WTC11 (cell line): ENCODE measurements at regions not wholly inside any gene's neighbourhood (a gene's known extent, or its start where the extent isn't known, plus 50 kb on each side); places are given as distances from the start of the nearest gene placed in this dataset.

Experiments used
- ATAC-seq: fragments of 200-7000 bp; cut with Tn5 transposase; 2 replicates; pipeline ENCODE4 v1.10.0; 2021; ENCODE audit warnings: mild to moderate bottlenecking, moderate library complexity
- CTCF ChIA-PET: fragments of 300-600 bp; sonication (Branson Sonifier 250); formaldehyde crosslinking; loops from one replicate; lab custom pipeline; 2021; ENCODE audit warnings: antibody characterized with exemption; lab: Charles Lee
- POLR2A ChIA-PET: fragments of 350-600 bp; sonication (Branson Sonifier 250); formaldehyde crosslinking; loops from one replicate; lab custom pipeline; 2021; ENCODE audit warnings: antibody characterized with exemption; lab: Charles Lee
- DNase-seq: peaks from one replicate; pipeline ENCODE4 v3.0.0; 2021; ENCODE audit warnings: low spot score
- H3K27ac Mint-ChIP-seq: 2 replicates; pipeline ENCODE4 v1.8.0; 2021; ENCODE audit warnings: mixed read lengths
- H3K27me3 Mint-ChIP-seq: 2 replicates; pipeline ENCODE4 v1.8.0; 2021; ENCODE audit warnings: low read depth, mild to moderate bottlenecking, moderate library complexity, mixed read lengths
- H3K36me3 Mint-ChIP-seq: 2 replicates; pipeline ENCODE4 v1.8.0; 2021; ENCODE audit warnings: mixed read lengths
- H3K4me1 Mint-ChIP-seq: 2 replicates; pipeline ENCODE4 v1.8.0; 2022; ENCODE audit warnings: mixed read lengths
- H3K4me3 Mint-ChIP-seq: 2 replicates; pipeline ENCODE4 v1.8.0; 2021; ENCODE audit warnings: mild to moderate bottlenecking, moderate library complexity, mixed read lengths
- H3K9me3 Mint-ChIP-seq: 2 replicates; pipeline ENCODE4 v1.8.0; 2021; ENCODE audit warnings: mixed read lengths
- CBFB ChIP-seq: sonication (generic); formaldehyde crosslinking; IDR thresholded peaks from 2 replicates; pipeline ENCODE4 v1.8.1; 2022; ENCODE audit warnings: mild to moderate bottlenecking, low read depth, missing genetic modification reagents
- ESRRA ChIP-seq: sonication (generic); formaldehyde crosslinking; IDR thresholded peaks from 2 replicates; pipeline ENCODE4 v1.8.1; 2022; ENCODE audit warnings: mild to moderate bottlenecking, missing genetic modification reagents, borderline replicate concordance
- FOXP1 ChIP-seq: sonication (generic); formaldehyde crosslinking; IDR thresholded peaks from 2 replicates; pipeline ENCODE4 v1.8.0; 2022; ENCODE audit warnings: missing genetic modification reagents, mild to moderate bottlenecking, moderate library complexity, borderline replicate concordance
- GRHL2 ChIP-seq: fragments of 250-450 bp; sonication (Bioruptor Pico); IDR thresholded peaks from 2 replicates; pipeline ENCODE4 v1.8.0; 2022; ENCODE audit warnings: mild to moderate bottlenecking, moderate library complexity; ENCODE audit not compliant: insufficient replicate concordance, severe bottlenecking
- IRF2 ChIP-seq: sonication (generic); formaldehyde crosslinking; IDR thresholded peaks from 2 replicates; pipeline ENCODE4 v1.8.0; 2022; ENCODE audit warnings: low read depth, missing genetic modification reagents, borderline replicate concordance
- OVOL2 ChIP-seq: fragments of 250-450 bp; sonication (Bioruptor Pico); IDR thresholded peaks from 2 replicates; pipeline ENCODE4 v1.9.0; 2021; ENCODE audit warnings: mild to moderate bottlenecking, borderline replicate concordance
- SMAD3 ChIP-seq: sonication (generic); formaldehyde crosslinking; IDR thresholded peaks from 2 replicates; pipeline ENCODE4 v1.8.0; 2022; ENCODE audit warnings: missing genetic modification reagents, mild to moderate bottlenecking, borderline replicate concordance
- SMAD4 ChIP-seq: sonication (generic); formaldehyde crosslinking; IDR thresholded peaks from 2 replicates; pipeline ENCODE4 v1.8.0; 2022; ENCODE audit warnings: mild to moderate bottlenecking, missing genetic modification reagents
- SOX15 ChIP-seq: fragments of 250-450 bp; sonication (Bioruptor Pico); IDR thresholded peaks from 2 replicates; pipeline ENCODE4 v1.9.0; 2021; ENCODE audit warnings: mild to moderate bottlenecking
- TEAD4 ChIP-seq: sonication (generic); formaldehyde crosslinking; IDR thresholded peaks from 2 replicates; pipeline ENCODE4 v1.8.0; 2022; ENCODE audit warnings: mild to moderate bottlenecking, missing genetic modification reagents
- ZNF138 ChIP-seq: sonication (generic); formaldehyde crosslinking; conservative IDR thresholded peaks from 2 replicates; pipeline ENCODE4 v1.8.1; 2022; ENCODE audit warnings: mild to moderate bottlenecking, moderate library complexity, missing genetic modification reagents
- ZNF423 ChIP-seq: fragments of 250-450 bp; sonication (Bioruptor Pico); IDR thresholded peaks from 2 replicates; pipeline ENCODE4 v2.1.2; 2022; ENCODE audit warnings: mild to moderate bottlenecking, moderate library complexity
- TF ChIP-seq, protein P1 (sequence below): sonication (generic); formaldehyde crosslinking; IDR thresholded peaks from 2 replicates; pipeline ENCODE4 v1.8.1; 2022; ENCODE audit warnings: low read depth, mild to moderate bottlenecking, moderate library complexity, missing genetic modification reagents, borderline replicate concordance
- TF ChIP-seq, protein P2 (sequence below): sonication (generic); formaldehyde crosslinking; IDR thresholded peaks from 2 replicates; pipeline ENCODE4 v1.8.1; 2023; ENCODE audit warnings: mild to moderate bottlenecking, missing genetic modification reagents, moderate library complexity
- TF ChIP-seq, protein P3 (sequence below): sonication (generic); formaldehyde crosslinking; IDR thresholded peaks from 2 replicates; pipeline ENCODE4 v1.8.0; 2022; ENCODE audit warnings: mild to moderate bottlenecking, missing genetic modification reagents
- TF ChIP-seq, protein P4 (sequence below): fragments of 250-450 bp; sonication (Bioruptor Pico); IDR thresholded peaks from 2 replicates; pipeline ENCODE4 v1.9.0; 2021; ENCODE audit warnings: mild to moderate bottlenecking, borderline replicate concordance
- TF ChIP-seq, protein P5 (sequence below): fragments of 250-450 bp; sonication (Bioruptor Pico); IDR thresholded peaks from 2 replicates; pipeline ENCODE4 v1.9.0; 2021; ENCODE audit warnings: mild to moderate bottlenecking
- TF ChIP-seq, protein P6 (sequence below): sonication (generic); formaldehyde crosslinking; IDR thresholded peaks from 2 replicates; pipeline ENCODE4 v1.8.1; 2022; ENCODE audit warnings: low read depth, missing genetic modification reagents, borderline replicate concordance
- TF ChIP-seq, protein P7 (sequence below): fragments of 250-450 bp; sonication (Bioruptor Pico); IDR thresholded peaks from 2 replicates; pipeline ENCODE4 v1.8.0; 2021; ENCODE audit warnings: mild to moderate bottlenecking
- TF ChIP-seq, protein P8 (sequence below): sonication (generic); formaldehyde crosslinking; IDR thresholded peaks from 2 replicates; pipeline ENCODE4 v1.8.1; 2023; ENCODE audit warnings: mild to moderate bottlenecking, missing genetic modification reagents

DNA sequence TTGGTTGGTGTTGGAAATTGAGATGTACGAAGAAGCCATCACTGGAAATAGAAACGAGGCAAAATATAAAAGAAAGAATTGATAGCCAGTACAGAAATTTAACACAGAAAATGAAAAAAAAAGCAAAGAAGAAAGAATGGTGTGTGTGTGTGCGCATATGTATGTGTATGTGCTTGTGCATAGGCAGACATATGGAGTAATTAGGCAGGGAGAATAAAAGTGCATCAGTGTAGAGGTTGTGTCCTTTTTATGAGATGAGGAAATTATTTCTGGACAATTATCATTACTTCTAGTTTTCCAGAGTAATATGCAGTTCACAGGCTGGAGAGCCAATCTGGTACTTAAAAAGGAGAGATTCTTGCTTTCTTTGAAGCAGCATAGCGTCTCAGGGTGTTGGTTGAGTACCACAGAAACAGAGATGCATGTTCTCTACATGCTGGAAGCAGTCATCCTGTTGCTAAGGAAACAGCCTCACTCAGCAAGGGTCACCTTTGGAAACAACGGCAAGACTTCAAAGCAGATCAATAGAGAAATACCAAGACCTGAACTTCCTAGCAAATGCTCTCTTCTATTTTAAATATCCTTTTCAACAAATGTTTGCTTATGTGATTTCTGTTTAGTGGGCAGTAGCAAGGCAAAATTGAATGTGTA is 172.7 kb downstream of the TAF11L14 start (continued):
- no peak for TF ChIP-seq ZNF423
- TF ChIP-seq ZNF138 (CRISPR knock-in tag): no peak
- TF ChIP-seq, protein P1, sequence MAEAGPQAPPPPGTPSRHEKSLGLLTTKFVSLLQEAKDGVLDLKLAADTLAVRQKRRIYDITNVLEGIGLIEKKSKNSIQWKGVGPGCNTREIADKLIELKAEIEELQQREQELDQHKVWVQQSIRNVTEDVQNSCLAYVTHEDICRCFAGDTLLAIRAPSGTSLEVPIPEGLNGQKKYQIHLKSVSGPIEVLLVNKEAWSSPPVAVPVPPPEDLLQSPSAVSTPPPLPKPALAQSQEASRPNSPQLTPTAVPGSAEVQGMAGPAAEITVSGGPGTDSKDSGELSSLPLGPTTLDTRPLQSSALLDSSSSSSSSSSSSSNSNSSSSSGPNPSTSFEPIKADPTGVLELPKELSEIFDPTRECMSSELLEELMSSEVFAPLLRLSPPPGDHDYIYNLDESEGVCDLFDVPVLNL: no peak

DNA sequence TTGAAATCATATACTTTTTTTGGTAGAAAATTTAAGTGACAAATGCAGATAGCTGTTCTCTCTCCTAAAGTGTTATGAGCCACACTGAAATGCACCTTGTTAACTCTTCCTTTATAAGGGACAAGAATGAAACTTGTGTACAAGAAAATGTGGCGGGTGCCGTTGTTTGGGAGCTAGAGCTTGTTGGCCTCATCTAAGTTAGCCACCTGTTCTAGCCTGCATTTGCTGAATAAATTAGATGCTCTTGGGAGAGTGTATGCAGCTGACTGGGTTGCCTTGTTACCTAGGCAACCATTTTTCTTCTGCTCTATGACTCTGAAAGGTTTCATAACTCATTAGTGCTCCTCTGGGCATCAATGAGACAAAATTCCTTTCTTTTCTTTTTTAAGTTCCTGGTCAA is 174.3 kb downstream of the TAF11L14 start:
- Mint-ChIP-seq H3K9me3 (no peaks in the 10 kb centered on the region), H3K4me1 (0 out of 2 replicates have a peak, but pooled peaks cover 1% of the 10 kb centered on the region), H3K4me3 (no peak overlapping the region), H3K27ac (no peak overlapping the region), H3K36me3 (no peaks in the 10 kb centered on the region), H3K27me3 (no peaks in the 10 kb centered on the region)
- TF ChIP-seq, protein P2, sequence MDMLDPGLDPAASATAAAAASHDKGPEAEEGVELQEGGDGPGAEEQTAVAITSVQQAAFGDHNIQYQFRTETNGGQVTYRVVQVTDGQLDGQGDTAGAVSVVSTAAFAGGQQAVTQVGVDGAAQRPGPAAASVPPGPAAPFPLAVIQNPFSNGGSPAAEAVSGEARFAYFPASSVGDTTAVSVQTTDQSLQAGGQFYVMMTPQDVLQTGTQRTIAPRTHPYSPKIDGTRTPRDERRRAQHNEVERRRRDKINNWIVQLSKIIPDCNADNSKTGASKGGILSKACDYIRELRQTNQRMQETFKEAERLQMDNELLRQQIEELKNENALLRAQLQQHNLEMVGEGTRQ: no peak
- no peak for TF ChIP-seq SOX15
- no peak for TF ChIP-seq GRHL2
- TF ChIP-seq ESRRA: no peak
- TF ChIP-seq TEAD4 (CRISPR knock-in tag): no peak
- TF ChIP-seq, protein P3, sequence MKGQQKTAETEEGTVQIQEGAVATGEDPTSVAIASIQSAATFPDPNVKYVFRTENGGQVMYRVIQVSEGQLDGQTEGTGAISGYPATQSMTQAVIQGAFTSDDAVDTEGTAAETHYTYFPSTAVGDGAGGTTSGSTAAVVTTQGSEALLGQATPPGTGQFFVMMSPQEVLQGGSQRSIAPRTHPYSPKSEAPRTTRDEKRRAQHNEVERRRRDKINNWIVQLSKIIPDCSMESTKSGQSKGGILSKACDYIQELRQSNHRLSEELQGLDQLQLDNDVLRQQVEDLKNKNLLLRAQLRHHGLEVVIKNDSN: no peak
- no peak for TF ChIP-seq OVOL2
- TF ChIP-seq SMAD4 (CRISPR knock-in tag): no peak
- TF ChIP-seq, protein P4, sequence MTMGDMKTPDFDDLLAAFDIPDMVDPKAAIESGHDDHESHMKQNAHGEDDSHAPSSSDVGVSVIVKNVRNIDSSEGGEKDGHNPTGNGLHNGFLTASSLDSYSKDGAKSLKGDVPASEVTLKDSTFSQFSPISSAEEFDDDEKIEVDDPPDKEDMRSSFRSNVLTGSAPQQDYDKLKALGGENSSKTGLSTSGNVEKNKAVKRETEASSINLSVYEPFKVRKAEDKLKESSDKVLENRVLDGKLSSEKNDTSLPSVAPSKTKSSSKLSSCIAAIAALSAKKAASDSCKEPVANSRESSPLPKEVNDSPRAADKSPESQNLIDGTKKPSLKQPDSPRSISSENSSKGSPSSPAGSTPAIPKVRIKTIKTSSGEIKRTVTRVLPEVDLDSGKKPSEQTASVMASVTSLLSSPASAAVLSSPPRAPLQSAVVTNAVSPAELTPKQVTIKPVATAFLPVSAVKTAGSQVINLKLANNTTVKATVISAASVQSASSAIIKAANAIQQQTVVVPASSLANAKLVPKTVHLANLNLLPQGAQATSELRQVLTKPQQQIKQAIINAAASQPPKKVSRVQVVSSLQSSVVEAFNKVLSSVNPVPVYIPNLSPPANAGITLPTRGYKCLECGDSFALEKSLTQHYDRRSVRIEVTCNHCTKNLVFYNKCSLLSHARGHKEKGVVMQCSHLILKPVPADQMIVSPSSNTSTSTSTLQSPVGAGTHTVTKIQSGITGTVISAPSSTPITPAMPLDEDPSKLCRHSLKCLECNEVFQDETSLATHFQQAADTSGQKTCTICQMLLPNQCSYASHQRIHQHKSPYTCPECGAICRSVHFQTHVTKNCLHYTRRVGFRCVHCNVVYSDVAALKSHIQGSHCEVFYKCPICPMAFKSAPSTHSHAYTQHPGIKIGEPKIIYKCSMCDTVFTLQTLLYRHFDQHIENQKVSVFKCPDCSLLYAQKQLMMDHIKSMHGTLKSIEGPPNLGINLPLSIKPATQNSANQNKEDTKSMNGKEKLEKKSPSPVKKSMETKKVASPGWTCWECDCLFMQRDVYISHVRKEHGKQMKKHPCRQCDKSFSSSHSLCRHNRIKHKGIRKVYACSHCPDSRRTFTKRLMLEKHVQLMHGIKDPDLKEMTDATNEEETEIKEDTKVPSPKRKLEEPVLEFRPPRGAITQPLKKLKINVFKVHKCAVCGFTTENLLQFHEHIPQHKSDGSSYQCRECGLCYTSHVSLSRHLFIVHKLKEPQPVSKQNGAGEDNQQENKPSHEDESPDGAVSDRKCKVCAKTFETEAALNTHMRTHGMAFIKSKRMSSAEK (CRISPR knock-in tag): no peak
- TF ChIP-seq, protein P5, sequence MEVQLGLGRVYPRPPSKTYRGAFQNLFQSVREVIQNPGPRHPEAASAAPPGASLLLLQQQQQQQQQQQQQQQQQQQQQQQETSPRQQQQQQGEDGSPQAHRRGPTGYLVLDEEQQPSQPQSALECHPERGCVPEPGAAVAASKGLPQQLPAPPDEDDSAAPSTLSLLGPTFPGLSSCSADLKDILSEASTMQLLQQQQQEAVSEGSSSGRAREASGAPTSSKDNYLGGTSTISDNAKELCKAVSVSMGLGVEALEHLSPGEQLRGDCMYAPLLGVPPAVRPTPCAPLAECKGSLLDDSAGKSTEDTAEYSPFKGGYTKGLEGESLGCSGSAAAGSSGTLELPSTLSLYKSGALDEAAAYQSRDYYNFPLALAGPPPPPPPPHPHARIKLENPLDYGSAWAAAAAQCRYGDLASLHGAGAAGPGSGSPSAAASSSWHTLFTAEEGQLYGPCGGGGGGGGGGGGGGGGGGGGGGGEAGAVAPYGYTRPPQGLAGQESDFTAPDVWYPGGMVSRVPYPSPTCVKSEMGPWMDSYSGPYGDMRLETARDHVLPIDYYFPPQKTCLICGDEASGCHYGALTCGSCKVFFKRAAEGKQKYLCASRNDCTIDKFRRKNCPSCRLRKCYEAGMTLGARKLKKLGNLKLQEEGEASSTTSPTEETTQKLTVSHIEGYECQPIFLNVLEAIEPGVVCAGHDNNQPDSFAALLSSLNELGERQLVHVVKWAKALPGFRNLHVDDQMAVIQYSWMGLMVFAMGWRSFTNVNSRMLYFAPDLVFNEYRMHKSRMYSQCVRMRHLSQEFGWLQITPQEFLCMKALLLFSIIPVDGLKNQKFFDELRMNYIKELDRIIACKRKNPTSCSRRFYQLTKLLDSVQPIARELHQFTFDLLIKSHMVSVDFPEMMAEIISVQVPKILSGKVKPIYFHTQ (CRISPR knock-in tag): no peak
- TF ChIP-seq IRF2 (CRISPR knock-in tag): no peak
- TF ChIP-seq CBFB: no peak
- TF ChIP-seq FOXP1 (CRISPR knock-in tag): no peak
- TF ChIP-seq, protein P6, sequence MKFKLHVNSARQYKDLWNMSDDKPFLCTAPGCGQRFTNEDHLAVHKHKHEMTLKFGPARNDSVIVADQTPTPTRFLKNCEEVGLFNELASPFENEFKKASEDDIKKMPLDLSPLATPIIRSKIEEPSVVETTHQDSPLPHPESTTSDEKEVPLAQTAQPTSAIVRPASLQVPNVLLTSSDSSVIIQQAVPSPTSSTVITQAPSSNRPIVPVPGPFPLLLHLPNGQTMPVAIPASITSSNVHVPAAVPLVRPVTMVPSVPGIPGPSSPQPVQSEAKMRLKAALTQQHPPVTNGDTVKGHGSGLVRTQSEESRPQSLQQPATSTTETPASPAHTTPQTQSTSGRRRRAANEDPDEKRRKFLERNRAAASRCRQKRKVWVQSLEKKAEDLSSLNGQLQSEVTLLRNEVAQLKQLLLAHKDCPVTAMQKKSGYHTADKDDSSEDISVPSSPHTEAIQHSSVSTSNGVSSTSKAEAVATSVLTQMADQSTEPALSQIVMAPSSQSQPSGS (CRISPR knock-in tag): no peak
- no peak for TF ChIP-seq SMAD3
- TF ChIP-seq, protein P7, sequence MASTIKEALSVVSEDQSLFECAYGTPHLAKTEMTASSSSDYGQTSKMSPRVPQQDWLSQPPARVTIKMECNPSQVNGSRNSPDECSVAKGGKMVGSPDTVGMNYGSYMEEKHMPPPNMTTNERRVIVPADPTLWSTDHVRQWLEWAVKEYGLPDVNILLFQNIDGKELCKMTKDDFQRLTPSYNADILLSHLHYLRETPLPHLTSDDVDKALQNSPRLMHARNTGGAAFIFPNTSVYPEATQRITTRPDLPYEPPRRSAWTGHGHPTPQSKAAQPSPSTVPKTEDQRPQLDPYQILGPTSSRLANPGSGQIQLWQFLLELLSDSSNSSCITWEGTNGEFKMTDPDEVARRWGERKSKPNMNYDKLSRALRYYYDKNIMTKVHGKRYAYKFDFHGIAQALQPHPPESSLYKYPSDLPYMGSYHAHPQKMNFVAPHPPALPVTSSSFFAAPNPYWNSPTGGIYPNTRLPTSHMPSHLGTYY (CRISPR knock-in tag): no peak
- TF ChIP-seq, protein P8, sequence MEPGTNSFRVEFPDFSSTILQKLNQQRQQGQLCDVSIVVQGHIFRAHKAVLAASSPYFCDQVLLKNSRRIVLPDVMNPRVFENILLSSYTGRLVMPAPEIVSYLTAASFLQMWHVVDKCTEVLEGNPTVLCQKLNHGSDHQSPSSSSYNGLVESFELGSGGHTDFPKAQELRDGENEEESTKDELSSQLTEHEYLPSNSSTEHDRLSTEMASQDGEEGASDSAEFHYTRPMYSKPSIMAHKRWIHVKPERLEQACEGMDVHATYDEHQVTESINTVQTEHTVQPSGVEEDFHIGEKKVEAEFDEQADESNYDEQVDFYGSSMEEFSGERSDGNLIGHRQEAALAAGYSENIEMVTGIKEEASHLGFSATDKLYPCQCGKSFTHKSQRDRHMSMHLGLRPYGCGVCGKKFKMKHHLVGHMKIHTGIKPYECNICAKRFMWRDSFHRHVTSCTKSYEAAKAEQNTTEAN (CRISPR knock-in tag): no peak
- no peak for TF ChIP-seq ZNF423
- ATAC-seq (no peak), DNase-seq (no peak)
- ChIA-PET POLR2A (no interaction called here), CTCF (no interaction called here)
